ENCODE measurements at regions not wholly inside any gene's neighbourhood (a gene's known extent, or its start where the extent isn't known, plus 50 kb on each side); places are given as distances from the start of the nearest gene placed in this dataset.

DNA sequence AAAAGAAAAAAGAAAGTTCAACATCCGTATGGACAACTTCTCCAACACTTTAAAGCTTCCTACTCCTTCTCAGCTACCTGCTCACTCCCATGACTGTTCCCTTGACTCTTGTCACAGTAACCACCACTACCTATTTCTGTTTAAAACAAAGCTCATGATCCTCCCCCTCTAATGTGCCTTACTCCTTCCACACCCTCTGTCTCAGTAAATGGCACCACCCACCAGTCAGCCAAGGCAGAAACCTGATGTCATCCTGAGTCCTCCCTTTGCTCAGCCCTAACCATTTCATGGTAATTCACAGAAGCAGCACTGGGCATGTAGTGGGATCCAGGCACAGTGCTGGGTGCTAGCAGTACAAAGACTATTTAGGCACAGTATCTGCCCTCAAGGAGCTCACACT, 63.0 kb upstream of the PPM1J start:
- no TSS peak for BruUV-seq (replicated peaks)
- Histone ChIP-seq H3K27ac (ENCODE audit: low read depth, low read length, poor library complexity, severe bottlenecking) (no peak overlapping the region), H3K4me3 (ENCODE audit: low read depth, low read length, poor library complexity, severe bottlenecking) (no peak overlapping the region), H3K36me3 (ENCODE audit: insufficient read depth, low read length) (no peaks in the 10 kb centered on the region), H3K4me2 (ENCODE audit: low read length) (no peak overlapping the region), H3K4me1 (ENCODE audit: insufficient read depth, low read length, poor library complexity, severe bottlenecking) (no peaks in the 10 kb centered on the region), H4K20me1 (ENCODE audit: insufficient read depth, low read length) (no peaks in the 10 kb centered on the region), H2AFZ (ENCODE audit: low read length) (no peak overlapping the region), H3K9me2 (ENCODE audit: insufficient read depth, low read length) (no peaks in the 10 kb centered on the region), H3K79me2 (ENCODE audit: insufficient read depth, low read depth, low read length) (no peaks in the 10 kb centered on the region), H3K9me3 (ENCODE audit: low read length) (no peaks in the 10 kb centered on the region)
- ChIA-PET CTCF (ENCODE audit: unreplicated experiment) (no interaction called here), POLR2A (interaction anchor here (0.5 to 1.0 kb wide), 5 partner anchors 32 to 1365 kb away, joined by 3 to 6 read pairs (median 3); no protein-coding TSS in a partner anchor)
- DNase-seq (ENCODE audit: low spot score) = no peak
- intact Hi-C loops (cut with micrococcal nuclease; ENCODE audit: unreplicated experiment) = no loop called here
- TF ChIP-seq EZH2phosphoT487 (IDR thresholded peaks at IDR 0.05; ENCODE audit: borderline replicate concordance, low read depth, low read length) = no peak
- TF ChIP-seq, protein P1, sequence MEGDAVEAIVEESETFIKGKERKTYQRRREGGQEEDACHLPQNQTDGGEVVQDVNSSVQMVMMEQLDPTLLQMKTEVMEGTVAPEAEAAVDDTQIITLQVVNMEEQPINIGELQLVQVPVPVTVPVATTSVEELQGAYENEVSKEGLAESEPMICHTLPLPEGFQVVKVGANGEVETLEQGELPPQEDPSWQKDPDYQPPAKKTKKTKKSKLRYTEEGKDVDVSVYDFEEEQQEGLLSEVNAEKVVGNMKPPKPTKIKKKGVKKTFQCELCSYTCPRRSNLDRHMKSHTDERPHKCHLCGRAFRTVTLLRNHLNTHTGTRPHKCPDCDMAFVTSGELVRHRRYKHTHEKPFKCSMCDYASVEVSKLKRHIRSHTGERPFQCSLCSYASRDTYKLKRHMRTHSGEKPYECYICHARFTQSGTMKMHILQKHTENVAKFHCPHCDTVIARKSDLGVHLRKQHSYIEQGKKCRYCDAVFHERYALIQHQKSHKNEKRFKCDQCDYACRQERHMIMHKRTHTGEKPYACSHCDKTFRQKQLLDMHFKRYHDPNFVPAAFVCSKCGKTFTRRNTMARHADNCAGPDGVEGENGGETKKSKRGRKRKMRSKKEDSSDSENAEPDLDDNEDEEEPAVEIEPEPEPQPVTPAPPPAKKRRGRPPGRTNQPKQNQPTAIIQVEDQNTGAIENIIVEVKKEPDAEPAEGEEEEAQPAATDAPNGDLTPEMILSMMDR (conservative IDR thresholded peaks at IDR 0.05; ENCODE audit: low read length) = no peak

DNA sequence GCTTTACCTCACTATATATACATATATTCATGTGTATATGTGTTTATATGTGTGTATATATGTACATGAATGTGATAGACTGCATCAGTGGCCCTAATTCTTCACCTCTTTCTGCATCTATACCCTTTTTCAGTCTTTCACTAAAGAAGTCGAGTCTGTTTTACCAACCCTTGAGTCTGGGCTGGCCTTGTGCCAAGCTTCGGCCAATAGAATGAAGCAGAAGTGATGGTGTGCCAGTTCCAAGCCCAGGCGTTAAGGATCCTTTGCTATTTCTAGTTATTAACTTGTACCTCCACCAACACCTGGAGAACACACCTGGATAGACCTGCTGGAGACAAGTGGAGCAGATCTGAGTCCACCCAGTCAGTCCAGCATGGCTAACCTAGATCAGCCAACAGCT, 61.6 kb upstream of the PPM1J start:
- intact Hi-C loops (cut with micrococcal nuclease; ENCODE audit: unreplicated experiment) = no loop called here
- no peaks in the 10 kb centered on the region for H3K4me1 ChIP-seq (ENCODE audit: insufficient read depth, low read length, poor library complexity, severe bottlenecking)

DNA sequence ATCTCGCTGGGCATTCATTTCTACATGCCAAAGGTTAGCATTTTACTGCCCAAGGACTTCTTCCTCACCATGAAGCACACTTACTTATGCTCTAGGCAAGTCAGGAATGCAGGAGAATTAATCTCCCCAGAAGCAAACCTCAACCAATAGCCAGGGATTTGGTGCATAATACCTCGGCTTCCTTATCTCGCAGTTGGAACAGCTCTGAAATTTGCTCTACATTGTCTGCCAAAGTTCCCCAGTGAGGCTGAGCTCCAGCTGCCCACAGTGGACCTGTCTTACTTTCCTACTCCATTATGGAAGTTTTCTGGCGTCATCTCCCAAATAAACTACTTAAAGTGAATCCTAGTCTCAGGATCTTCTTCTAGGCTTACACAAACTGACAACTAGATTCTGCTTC, 57.6 kb upstream of the PPM1J start:
- Histone ChIP-seq H2AFZ (ENCODE audit: low read length) (no peak overlapping the region), H3K4me1 (ENCODE audit: insufficient read depth, low read length, poor library complexity, severe bottlenecking) (no peaks in the 10 kb centered on the region), H4K20me1 (ENCODE audit: insufficient read depth, low read length) (no peaks in the 10 kb centered on the region), H3K4me2 (ENCODE audit: low read length) (no peak overlapping the region), H3K9me2 (ENCODE audit: insufficient read depth, low read length) (no peaks in the 10 kb centered on the region), H3K4me3 (ENCODE audit: low read depth, low read length, poor library complexity, severe bottlenecking) (no peak overlapping the region), H3K36me3 (ENCODE audit: insufficient read depth, low read length) (no peaks in the 10 kb centered on the region), H3K27ac (ENCODE audit: low read depth, low read length, poor library complexity, severe bottlenecking) (no peak overlapping the region), H3K9me3 (ENCODE audit: low read length) (no peaks in the 10 kb centered on the region), H3K79me2 (ENCODE audit: insufficient read depth, low read depth, low read length) (no peaks in the 10 kb centered on the region)
- BruUV-seq (replicated peaks) = no TSS peak
- intact Hi-C loops (cut with micrococcal nuclease; ENCODE audit: unreplicated experiment) = no loop called here
- TF ChIP-seq EZH2phosphoT487 (IDR thresholded peaks at IDR 0.05; ENCODE audit: borderline replicate concordance, low read depth, low read length) = no peak
- TF ChIP-seq, protein P1 (conservative IDR thresholded peaks at IDR 0.05; ENCODE audit: low read length) = no peak
- POLR2A ChIA-PET = no interaction called here
- DNase-seq (ENCODE audit: low spot score) = no peak
- CTCF ChIA-PET (ENCODE audit: unreplicated experiment) = no interaction called here

More for the DNA sequence above, 61.6 kb upstream of the PPM1J start:
- ChIA-PET CTCF (ENCODE audit: unreplicated experiment) (no interaction called here), POLR2A (no interaction called here)
- H3K4me2 ChIP-seq (ENCODE audit: low read length) = no peak overlapping the region
- H4K20me1 ChIP-seq (ENCODE audit: insufficient read depth, low read length) = no peaks in the 10 kb centered on the region
- no peaks in the 10 kb centered on the region for H3K9me3 ChIP-seq (ENCODE audit: low read length)
- no peak overlapping the region for H2AFZ ChIP-seq (ENCODE audit: low read length)
- no TSS peak for BruUV-seq (replicated peaks)
- H3K79me2 ChIP-seq (ENCODE audit: insufficient read depth, low read depth, low read length) = no peaks in the 10 kb centered on the region
- H3K36me3 ChIP-seq (ENCODE audit: insufficient read depth, low read length) = no peaks in the 10 kb centered on the region
- H3K9me2 ChIP-seq (ENCODE audit: insufficient read depth, low read length) = no peaks in the 10 kb centered on the region
- DNase-seq (ENCODE audit: low spot score) = no peak
- H3K27ac ChIP-seq (ENCODE audit: low read depth, low read length, poor library complexity, severe bottlenecking) = no peak overlapping the region
- no peak overlapping the region for H3K4me3 ChIP-seq (ENCODE audit: low read depth, low read length, poor library complexity, severe bottlenecking)
- TF ChIP-seq, protein P1 (conservative IDR thresholded peaks at IDR 0.05; ENCODE audit: low read length) = no peak
- TF ChIP-seq EZH2phosphoT487 (IDR thresholded peaks at IDR 0.05; ENCODE audit: borderline replicate concordance, low read depth, low read length) = no peak
